Loucy (cell line): ENCODE measurements at regions not wholly inside any gene's neighbourhood (a gene's known extent, or its start where the extent isn't known, plus 50 kb on each side); places are given as distances from the start of the nearest gene placed in this dataset.

Source experiments
- H2AFZ ChIP-seq: fragments of 200-600 bp; sonication (generic); 2 replicates; pipeline ENCODE4 v1.6.0; 2016; ENCODE audit warnings: antibody characterized with exemption, mild to moderate bottlenecking, low read length, moderate library complexity
- H3F3A ChIP-seq: fragments of 200-600 bp; 2 replicates; pipeline ENCODE4 v1.6.0; 2016; ENCODE audit warnings: antibody characterized with exemption, low read depth, mild to moderate bottlenecking
- H3K27me3 ChIP-seq: fragments of 200-600 bp; sonication (generic); 2 replicates; pipeline ENCODE4 v1.6.1; 2014; ENCODE audit warnings: low read length, mild to moderate bottlenecking; ENCODE audit not compliant: insufficient read depth, poor library complexity, severe bottlenecking
- H3K36me3 ChIP-seq: fragments of 200-600 bp; sonication (generic); 2 replicates; pipeline ENCODE4 v1.6.1; 2016; ENCODE audit warnings: low read length; ENCODE audit not compliant: insufficient read depth
- H3K4me1 ChIP-seq: fragments of 200-600 bp; sonication (generic); 2 replicates; pipeline ENCODE4 v1.5.1; 2014; ENCODE audit warnings: low read length, mild to moderate bottlenecking; ENCODE audit not compliant: insufficient read depth, poor library complexity, severe bottlenecking
- H3K4me2 ChIP-seq: fragments of 200-600 bp; sonication (generic); 2 replicates; pipeline ENCODE4 v1.6.0; 2014; ENCODE audit warnings: antibody characterized with exemption, low read length, low read depth, mild to moderate bottlenecking; ENCODE audit not compliant: poor library complexity, severe bottlenecking
- H3K4me3 ChIP-seq: fragments of 200-600 bp; sonication (generic); 2 replicates; pipeline ENCODE4 v1.5.1; 2014; ENCODE audit warnings: low read length, mild to moderate bottlenecking, mixed read lengths; ENCODE audit not compliant: poor library complexity, severe bottlenecking
- H3K79me2 ChIP-seq: fragments of 200-600 bp; sonication (generic); 2 replicates; pipeline ENCODE4 v1.6.1; 2014; ENCODE audit warnings: low read length; ENCODE audit not compliant: insufficient read depth
- H3K9ac ChIP-seq: fragments of 200-600 bp; sonication (generic); 2 replicates; pipeline ENCODE4 v1.6.0; 2014; ENCODE audit warnings: mild to moderate bottlenecking, low read depth, low read length, moderate library complexity; ENCODE audit not compliant: poor library complexity, severe bottlenecking
- H3K9me2 ChIP-seq: fragments of 200-600 bp; sonication (generic); replicated peaks from 2 replicates; pipeline ENCODE4 v1.6.1; 2016; ENCODE audit warnings: low read depth, low read length, mixed read lengths
- H3K9me3 ChIP-seq: fragments of 200-600 bp; sonication (generic); 2 replicates; pipeline ENCODE4 v1.6.1; 2014; ENCODE audit warnings: mild to moderate bottlenecking, antibody characterized with exemption, low read length, low read depth; ENCODE audit not compliant: insufficient read depth
- H4K20me1 ChIP-seq: fragments of 200-600 bp; sonication (generic); 2 replicates; pipeline ENCODE4 v1.6.0; 2014; ENCODE audit warnings: antibody characterized with exemption, low read length, mild to moderate bottlenecking; ENCODE audit not compliant: insufficient read depth, poor library complexity, severe bottlenecking
- EZH2phosphoT487 ChIP-seq: fragments of 200-600 bp; IDR thresholded peaks from 2 replicates; pipeline ENCODE4 v1.6.1; 2018; ENCODE audit warnings: antibody characterized with exemption, mild to moderate bottlenecking, moderate library complexity, borderline replicate concordance
- TF ChIP-seq, protein P1 (sequence below): fragments of 200-600 bp; sonication (generic); conservative IDR thresholded peaks from 2 replicates; pipeline ENCODE4 v1.5.1; 2014; ENCODE audit warnings: mild to moderate bottlenecking, antibody characterized with exemption, low read length

DNA sequence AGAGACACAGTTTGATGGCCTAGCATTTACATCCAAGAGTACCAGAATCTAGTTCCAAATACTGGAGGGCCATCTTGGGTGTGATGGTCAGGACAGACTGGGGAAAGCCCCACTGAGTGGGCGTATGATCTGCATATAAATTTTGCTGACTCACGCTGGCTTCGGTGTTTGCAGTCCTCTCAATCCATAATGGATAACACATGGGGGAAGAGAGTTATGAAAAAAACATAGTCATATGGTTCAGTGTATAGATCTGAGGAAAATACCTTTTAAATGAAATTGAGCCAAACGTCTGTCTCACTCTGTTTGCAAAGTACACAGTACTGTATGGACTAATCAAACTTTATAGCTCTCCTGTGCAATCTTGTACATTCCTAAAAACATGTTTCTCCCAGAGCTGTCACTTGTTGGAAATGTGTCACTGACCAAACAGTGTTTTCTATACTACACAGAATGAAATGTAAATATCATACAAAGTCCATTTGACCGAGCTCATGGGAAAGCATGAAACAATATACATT is 125.3 kb upstream of the THBS1 start:
- H3K9me3 ChIP-seq, result no peaks in the 10 kb centered on the region
- H4K20me1 ChIP-seq, result no peaks in the 10 kb centered on the region
- TF ChIP-seq, protein P1, sequence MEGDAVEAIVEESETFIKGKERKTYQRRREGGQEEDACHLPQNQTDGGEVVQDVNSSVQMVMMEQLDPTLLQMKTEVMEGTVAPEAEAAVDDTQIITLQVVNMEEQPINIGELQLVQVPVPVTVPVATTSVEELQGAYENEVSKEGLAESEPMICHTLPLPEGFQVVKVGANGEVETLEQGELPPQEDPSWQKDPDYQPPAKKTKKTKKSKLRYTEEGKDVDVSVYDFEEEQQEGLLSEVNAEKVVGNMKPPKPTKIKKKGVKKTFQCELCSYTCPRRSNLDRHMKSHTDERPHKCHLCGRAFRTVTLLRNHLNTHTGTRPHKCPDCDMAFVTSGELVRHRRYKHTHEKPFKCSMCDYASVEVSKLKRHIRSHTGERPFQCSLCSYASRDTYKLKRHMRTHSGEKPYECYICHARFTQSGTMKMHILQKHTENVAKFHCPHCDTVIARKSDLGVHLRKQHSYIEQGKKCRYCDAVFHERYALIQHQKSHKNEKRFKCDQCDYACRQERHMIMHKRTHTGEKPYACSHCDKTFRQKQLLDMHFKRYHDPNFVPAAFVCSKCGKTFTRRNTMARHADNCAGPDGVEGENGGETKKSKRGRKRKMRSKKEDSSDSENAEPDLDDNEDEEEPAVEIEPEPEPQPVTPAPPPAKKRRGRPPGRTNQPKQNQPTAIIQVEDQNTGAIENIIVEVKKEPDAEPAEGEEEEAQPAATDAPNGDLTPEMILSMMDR, result no peak
- no peak for TF ChIP-seq EZH2phosphoT487
- no peaks in the 10 kb centered on the region for H3K4me1 ChIP-seq
- no peak overlapping the region for H2AFZ ChIP-seq
- no peaks in the 10 kb centered on the region for H3K27me3 ChIP-seq
- no peak overlapping the region for H3K9ac ChIP-seq
- no peak overlapping the region for H3K4me2 ChIP-seq
- H3F3A ChIP-seq, result no peaks in the 10 kb centered on the region
- no peak overlapping the region for H3K4me3 ChIP-seq
- H3K36me3 ChIP-seq, result no peaks in the 10 kb centered on the region
- no peaks in the 10 kb centered on the region for H3K9me2 ChIP-seq
- H3K79me2 ChIP-seq, result no peaks in the 10 kb centered on the region

DNA sequence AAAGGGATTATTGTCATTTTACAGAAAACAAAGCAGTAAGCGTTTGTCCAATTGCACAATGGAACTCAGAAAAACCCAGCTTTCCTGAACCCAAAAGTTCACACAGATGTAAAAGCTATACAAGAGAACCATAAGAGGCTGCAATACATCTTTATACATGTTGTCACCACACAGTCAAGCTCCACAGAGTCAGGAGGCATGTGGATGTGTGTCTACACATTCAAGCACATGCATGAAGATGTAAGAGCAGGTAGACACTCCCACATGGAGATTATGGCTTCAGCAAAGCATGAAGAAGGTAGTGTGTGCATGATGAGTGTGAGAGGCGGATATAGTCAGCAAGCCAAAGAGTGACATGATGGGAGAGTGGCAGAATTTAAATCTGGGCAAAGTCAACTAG is 124.7 kb upstream of the THBS1 start:
- no peak overlapping the region for H3K4me2 ChIP-seq
- TF ChIP-seq, protein P1, result no peak
- TF ChIP-seq EZH2phosphoT487, result no peak

DNA sequence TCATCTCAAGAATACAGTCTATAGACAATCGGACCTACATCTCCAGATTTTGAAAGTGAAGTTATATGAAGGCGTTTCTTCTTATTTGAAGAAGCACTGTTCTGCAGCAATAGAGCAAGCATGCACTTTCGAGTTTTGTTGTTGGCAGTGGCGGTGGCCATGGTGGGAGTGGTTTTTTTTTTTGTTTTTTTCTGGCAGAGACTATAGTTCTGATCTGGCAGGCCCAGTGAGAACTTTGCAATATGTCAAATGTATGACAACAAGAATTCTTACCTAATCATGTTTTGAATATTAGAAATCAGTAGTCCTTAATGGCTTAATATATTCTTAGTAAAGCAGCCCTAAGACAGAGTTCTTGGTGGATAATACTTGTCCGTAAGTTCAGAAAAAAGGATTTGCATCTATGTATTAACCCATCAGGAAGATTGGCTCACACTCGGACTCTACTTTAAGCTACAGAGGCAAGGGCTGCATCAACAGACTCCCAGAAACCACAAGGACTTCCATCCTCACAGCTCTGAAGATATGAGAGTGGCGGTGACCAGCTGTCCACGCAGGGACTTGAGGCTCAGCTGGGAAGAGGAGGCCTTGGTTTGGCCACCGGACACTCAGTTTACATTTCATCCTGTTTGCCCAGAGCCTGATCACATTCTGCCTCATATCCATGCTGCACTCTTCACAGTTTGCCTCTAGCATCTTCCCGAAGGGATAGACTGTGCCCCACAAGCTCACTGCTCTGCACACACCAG is 124.1 kb upstream of the THBS1 start:
- Histone ChIP-seq H3F3A (no peaks in the 10 kb centered on the region), H4K20me1 (no peaks in the 10 kb centered on the region), H3K79me2 (no peaks in the 10 kb centered on the region), H3K4me1 (no peaks in the 10 kb centered on the region), H3K9me3 (no peaks in the 10 kb centered on the region), H3K27me3 (no peaks in the 10 kb centered on the region), H2AFZ (no peak overlapping the region), H3K4me2 (no peak overlapping the region), H3K9ac (no peak overlapping the region), H3K36me3 (no peaks in the 10 kb centered on the region), H3K9me2 (no peaks in the 10 kb centered on the region), H3K4me3 (no peak overlapping the region)
- TF ChIP-seq EZH2phosphoT487, result no peak
- TF ChIP-seq, protein P1, result no peak

More for the DNA sequence above, 124.7 kb upstream of the THBS1 start:
- no peaks in the 10 kb centered on the region for H3K9me2 ChIP-seq
- no peak overlapping the region for H2AFZ ChIP-seq
- H4K20me1 ChIP-seq, result no peaks in the 10 kb centered on the region
- no peaks in the 10 kb centered on the region for H3K9me3 ChIP-seq
- H3K4me3 ChIP-seq, result no peak overlapping the region
- no peaks in the 10 kb centered on the region for H3K36me3 ChIP-seq
- H3F3A ChIP-seq, result no peaks in the 10 kb centered on the region
- H3K79me2 ChIP-seq, result no peaks in the 10 kb centered on the region
- H3K27me3 ChIP-seq, result no peaks in the 10 kb centered on the region
- H3K4me1 ChIP-seq, result no peaks in the 10 kb centered on the region
- no peak overlapping the region for H3K9ac ChIP-seq
